Parathyroid adenoma (tissue), 2 donors: ENCODE measurements at regions not wholly inside any gene's neighbourhood (a gene's known extent, or its start where the extent isn't known, plus 50 kb on each side); places are given as distances from the start of the nearest gene placed in this dataset.

Source experiments
- H2AFZ ChIP-seq: fragments of 300-600 bp; sonication (generic); one replicate; pipeline ENCODE4 v1.7.0; 2017; ENCODE audit warnings: antibody characterized with exemption, mild to moderate bottlenecking
- H3K27ac ChIP-seq: fragments of 300-600 bp; sonication (generic); one replicate; pipeline ENCODE4 v1.7.0; 2017
- H3K27me3 ChIP-seq: fragments of 300-600 bp; sonication (generic); one replicate; pipeline ENCODE4 v1.7.0; 2017; ENCODE audit warnings: low read length; ENCODE audit not compliant: control insufficient read depth, insufficient read depth
- H3K36me3 ChIP-seq: fragments of 300-600 bp; sonication (generic); one replicate; pipeline ENCODE4 v1.7.0; 2017; ENCODE audit warnings: low read length; ENCODE audit not compliant: control insufficient read depth, insufficient read depth
- H3K4me1 ChIP-seq: fragments of 300-600 bp; sonication (generic); one replicate; pipeline ENCODE4 v1.7.0; 2017; ENCODE audit warnings: control low read depth
- H3K4me2 ChIP-seq: fragments of 300-600 bp; sonication (generic); one replicate; pipeline ENCODE4 v1.7.0; 2017; ENCODE audit warnings: low read length
- H3K4me3 ChIP-seq: fragments of 300-600 bp; sonication (generic); one replicate; pipeline ENCODE4 v1.7.0; 2017; ENCODE audit warnings: low read depth, low read length
- H3K79me2 ChIP-seq: fragments of 300-600 bp; sonication (generic); one replicate; pipeline ENCODE4 v1.7.0; 2017; ENCODE audit warnings: control low read depth
- H3K9ac ChIP-seq: fragments of 300-600 bp; sonication (generic); one replicate; pipeline ENCODE4 v1.7.0; 2017; ENCODE audit warnings: mild to moderate bottlenecking
- H3K9me3 ChIP-seq: fragments of 300-600 bp; sonication (generic); one replicate; pipeline ENCODE4 v1.7.0; 2017; ENCODE audit warnings: low read length; ENCODE audit not compliant: control insufficient read depth
- TF ChIP-seq, protein P1 (sequence below): fragments of 300-600 bp; sonication (generic); IDR thresholded peaks from one replicate; pipeline ENCODE4 v1.7.0; 2017; ENCODE audit warnings: antibody characterized with exemption, mild to moderate bottlenecking
- donor health status: primary hyperparathyroidism.

DNA sequence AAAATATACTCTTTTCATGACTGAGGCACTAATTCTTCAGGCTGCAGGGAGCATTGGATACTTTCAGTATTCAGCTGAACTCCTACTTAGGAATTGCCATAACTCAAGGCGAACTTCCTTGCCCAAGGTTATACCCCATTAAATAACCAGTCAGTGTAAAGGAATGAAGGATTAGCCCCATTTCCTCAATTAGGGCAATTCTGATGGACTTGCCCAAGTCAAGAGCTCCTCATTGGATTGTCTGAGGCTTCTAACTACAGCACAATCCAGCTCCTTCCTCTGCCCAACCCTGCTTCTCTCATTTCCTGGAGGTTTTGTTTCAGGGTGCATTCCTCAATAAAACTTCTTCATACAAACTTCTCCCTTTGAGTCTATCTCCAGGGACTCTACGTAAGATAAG is 329.2 kb downstream of the LIG4 start:
- H2AFZ ChIP-seq = no peak overlapping the region
- H3K27me3 ChIP-seq = no peaks in the 10 kb centered on the region
- H3K4me2 ChIP-seq = no peak overlapping the region
- no peaks in the 10 kb centered on the region for H3K4me1 ChIP-seq
- H3K9ac ChIP-seq = no peak overlapping the region
- no peaks in the 10 kb centered on the region for H3K9me3 ChIP-seq
- no peaks in the 10 kb centered on the region for H3K79me2 ChIP-seq
- H3K36me3 ChIP-seq = no peaks in the 10 kb centered on the region
- H3K27ac ChIP-seq = no peak overlapping the region
- TF ChIP-seq, protein P1, sequence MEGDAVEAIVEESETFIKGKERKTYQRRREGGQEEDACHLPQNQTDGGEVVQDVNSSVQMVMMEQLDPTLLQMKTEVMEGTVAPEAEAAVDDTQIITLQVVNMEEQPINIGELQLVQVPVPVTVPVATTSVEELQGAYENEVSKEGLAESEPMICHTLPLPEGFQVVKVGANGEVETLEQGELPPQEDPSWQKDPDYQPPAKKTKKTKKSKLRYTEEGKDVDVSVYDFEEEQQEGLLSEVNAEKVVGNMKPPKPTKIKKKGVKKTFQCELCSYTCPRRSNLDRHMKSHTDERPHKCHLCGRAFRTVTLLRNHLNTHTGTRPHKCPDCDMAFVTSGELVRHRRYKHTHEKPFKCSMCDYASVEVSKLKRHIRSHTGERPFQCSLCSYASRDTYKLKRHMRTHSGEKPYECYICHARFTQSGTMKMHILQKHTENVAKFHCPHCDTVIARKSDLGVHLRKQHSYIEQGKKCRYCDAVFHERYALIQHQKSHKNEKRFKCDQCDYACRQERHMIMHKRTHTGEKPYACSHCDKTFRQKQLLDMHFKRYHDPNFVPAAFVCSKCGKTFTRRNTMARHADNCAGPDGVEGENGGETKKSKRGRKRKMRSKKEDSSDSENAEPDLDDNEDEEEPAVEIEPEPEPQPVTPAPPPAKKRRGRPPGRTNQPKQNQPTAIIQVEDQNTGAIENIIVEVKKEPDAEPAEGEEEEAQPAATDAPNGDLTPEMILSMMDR = no peak
- no peak overlapping the region for H3K4me3 ChIP-seq

DNA sequence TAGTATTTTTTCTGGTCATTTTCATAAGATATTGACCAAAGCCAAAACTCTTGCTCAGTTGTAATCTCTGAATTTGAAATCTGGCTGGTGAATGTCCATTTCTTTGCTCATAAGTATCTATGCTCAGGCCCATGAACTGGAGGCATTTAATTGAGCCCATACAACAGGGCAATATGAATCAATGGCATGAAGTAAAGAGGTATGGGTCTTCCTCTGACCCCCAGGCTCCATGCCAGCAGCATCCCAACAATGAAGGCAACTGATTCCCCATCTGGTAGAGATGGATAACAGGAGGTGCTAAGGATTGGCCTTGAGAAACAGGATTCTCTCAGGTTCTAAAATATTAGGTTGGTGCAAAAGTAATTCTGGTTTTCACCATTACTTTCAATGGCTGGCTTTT is 330.8 kb downstream of the LIG4 start:
- Histone ChIP-seq H3K4me2 (no peak overlapping the region), H3K4me3 (no peak overlapping the region), H3K9ac (no peak overlapping the region), H3K27me3 (no peaks in the 10 kb centered on the region), H3K27ac (no peak overlapping the region), H3K4me1 (no peaks in the 10 kb centered on the region), H3K9me3 (no peaks in the 10 kb centered on the region), H3K36me3 (no peaks in the 10 kb centered on the region), H3K79me2 (no peaks in the 10 kb centered on the region), H2AFZ (no peak overlapping the region)
- TF ChIP-seq, protein P1 = no peak

DNA sequence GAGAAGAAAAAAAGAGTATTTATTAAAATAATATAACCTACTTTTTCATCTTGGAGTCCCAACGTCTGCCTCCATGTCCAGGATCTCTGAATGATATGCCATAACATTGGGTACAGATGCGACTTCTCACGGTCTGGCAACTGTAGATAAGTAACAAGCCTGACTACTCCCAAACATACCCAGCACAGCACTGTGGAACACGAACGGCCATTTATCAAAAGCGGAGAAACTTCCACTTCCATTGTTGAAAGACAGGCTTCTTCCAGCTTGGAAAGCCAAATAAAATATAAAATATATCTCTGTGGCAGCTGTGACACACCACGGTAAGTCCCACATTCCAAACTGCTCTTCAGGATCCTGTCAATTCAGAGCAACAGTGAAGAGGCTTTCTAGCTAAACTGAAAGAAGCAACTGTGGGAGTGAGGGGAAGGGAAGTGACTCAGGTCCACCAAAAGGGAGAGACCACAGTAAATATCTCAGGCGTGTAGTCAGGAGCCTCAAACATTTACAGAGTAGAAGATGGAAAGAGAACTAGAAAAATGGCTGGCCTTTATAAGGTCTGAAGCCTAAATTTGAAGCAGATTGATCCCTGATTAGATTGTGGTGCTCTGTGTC is 331.7 kb downstream of the LIG4 start:
- TF ChIP-seq, protein P1 = no peak
- H3K27me3 ChIP-seq = no peaks in the 10 kb centered on the region

DNA sequence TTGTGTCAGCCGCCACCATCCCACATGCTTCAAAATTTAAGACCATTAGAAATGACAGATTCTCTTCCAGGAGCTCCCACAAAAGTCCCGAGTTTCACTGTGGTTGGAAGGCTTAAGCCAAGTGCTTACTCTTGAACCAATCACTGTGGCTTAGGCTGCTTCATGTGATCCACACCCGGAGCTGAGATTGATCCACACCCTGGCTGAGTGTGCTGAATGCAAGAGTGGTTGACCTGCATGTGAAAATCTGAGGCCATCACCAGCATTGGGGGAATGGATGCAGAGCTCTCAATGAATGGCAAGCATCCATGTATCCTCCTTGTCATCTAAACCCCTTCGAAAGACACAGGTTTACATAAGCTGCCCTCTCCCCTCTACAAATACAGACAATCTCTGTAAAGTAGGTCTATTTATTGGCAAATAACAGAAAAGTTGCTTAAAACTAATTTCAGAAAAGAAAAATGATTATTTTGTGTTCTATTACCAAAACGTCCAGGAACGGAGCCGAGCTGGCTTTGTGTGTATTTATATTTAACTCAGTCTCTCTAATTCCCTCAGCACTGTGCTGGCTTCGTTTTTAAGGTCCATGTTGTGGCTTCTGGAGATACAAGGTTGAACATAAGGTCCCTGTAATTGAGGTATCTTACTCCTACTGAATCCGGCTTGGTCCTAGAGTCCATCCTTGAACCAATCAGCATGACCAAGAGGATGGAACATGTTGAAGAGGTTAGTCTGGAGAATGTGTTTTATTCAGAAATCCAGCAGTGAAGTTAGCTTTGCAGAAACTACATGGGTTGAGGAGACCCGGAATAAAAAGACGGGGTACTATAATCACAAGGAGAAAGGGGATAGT is 332.4 kb downstream of the LIG4 start:
- Histone ChIP-seq H3K27ac (no peak overlapping the region), H2AFZ (no peak overlapping the region), H3K4me3 (no peak overlapping the region), H3K9me3 (no peaks in the 10 kb centered on the region), H3K79me2 (no peaks in the 10 kb centered on the region), H3K27me3 (no peaks in the 10 kb centered on the region), H3K4me1 (no peaks in the 10 kb centered on the region), H3K36me3 (no peaks in the 10 kb centered on the region), H3K9ac (no peak overlapping the region), H3K4me2 (no peak overlapping the region)
- TF ChIP-seq, protein P1 = no peak

More for the DNA sequence above, 331.7 kb downstream of the LIG4 start:
- Histone ChIP-seq H3K4me3 (no peak overlapping the region), H3K9me3 (no peaks in the 10 kb centered on the region), H3K27ac (no peak overlapping the region), H2AFZ (no peak overlapping the region), H3K9ac (no peak overlapping the region), H3K4me1 (no peaks in the 10 kb centered on the region), H3K79me2 (no peaks in the 10 kb centered on the region), H3K4me2 (no peak overlapping the region), H3K36me3 (no peaks in the 10 kb centered on the region)
